Type B pancreatic cell (in vitro differentiated cells): ENCODE measurements at regions not wholly inside any gene's neighbourhood (a gene's known extent, or its start where the extent isn't known, plus 50 kb on each side); places are given as distances from the start of the nearest gene placed in this dataset.
"Not testable (repeated sequence)": the region's sequence is repeated elsewhere in the genome, so short reads cannot be mapped to it uniquely, and the experiment has no call there.

ENCODE experiments used
- DNase-seq: peaks from one replicate; pipeline ENCODE4 v3.0.0; 2021; ENCODE audit warnings: mixed read lengths; ENCODE audit not compliant: unreplicated experiment; ENCODE audit errors: extremely low spot score
- H3K27ac Mint-ChIP-seq: 2 replicates; pipeline ENCODE4 v1.8.0; 2021; ENCODE audit warnings: mild to moderate bottlenecking, mixed read lengths
- H3K27me3 Mint-ChIP-seq: 2 replicates; pipeline ENCODE4 v1.8.0; 2021; ENCODE audit warnings: mixed read lengths
- H3K36me3 Mint-ChIP-seq: 2 replicates; pipeline ENCODE4 v1.8.0; 2021; ENCODE audit warnings: mixed read lengths
- H3K4me1 Mint-ChIP-seq: one replicate; pipeline ENCODE4 v1.8.0; 2021; ENCODE audit warnings: mixed read lengths; ENCODE audit not compliant: unreplicated experiment
- H3K4me3 Mint-ChIP-seq: 2 replicates; pipeline ENCODE4 v1.8.0; 2021; ENCODE audit warnings: mild to moderate bottlenecking, mixed read lengths
- H3K9me3 Mint-ChIP-seq: 2 replicates; pipeline ENCODE4 v1.8.0; 2021; ENCODE audit warnings: mixed read lengths
- TF ChIP-seq, protein P1 (sequence below): fragments of 200-600 bp; sonication (generic); conservative IDR thresholded peaks from 2 replicates; pipeline ENCODE4 v1.5.0; 2021; ENCODE audit warnings: antibody characterized with exemption, mild to moderate bottlenecking

DNA sequence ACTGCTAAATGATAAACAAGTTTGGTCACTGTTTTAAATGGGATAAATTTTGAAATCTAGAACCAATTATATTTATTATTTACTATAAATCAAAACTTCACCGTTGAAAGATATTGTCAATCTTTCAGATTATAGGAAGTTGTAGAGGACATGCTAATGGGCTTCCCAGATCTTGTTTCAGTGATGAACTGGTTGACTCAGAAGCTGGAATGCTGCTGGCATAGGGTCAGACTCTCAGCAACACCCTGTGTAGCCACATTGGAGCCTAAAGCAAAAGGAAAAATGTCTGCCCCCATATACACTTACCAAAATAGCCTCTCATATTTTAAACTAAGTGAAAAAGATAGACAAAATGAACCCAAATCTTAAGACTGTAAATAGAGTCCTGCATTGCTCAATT lies 916.9 kb upstream of the SOX9 start:
- Mint-ChIP-seq H3K27ac (no peak overlapping the region), H3K27me3 (no peaks in the 10 kb centered on the region), H3K4me1 (no peaks in the 10 kb centered on the region), H3K9me3 (peaks cover 4% of the 10 kb centered on the region), H3K36me3 (no peaks in the 10 kb centered on the region), H3K4me3 (no peak overlapping the region)
- TF ChIP-seq, protein P1, sequence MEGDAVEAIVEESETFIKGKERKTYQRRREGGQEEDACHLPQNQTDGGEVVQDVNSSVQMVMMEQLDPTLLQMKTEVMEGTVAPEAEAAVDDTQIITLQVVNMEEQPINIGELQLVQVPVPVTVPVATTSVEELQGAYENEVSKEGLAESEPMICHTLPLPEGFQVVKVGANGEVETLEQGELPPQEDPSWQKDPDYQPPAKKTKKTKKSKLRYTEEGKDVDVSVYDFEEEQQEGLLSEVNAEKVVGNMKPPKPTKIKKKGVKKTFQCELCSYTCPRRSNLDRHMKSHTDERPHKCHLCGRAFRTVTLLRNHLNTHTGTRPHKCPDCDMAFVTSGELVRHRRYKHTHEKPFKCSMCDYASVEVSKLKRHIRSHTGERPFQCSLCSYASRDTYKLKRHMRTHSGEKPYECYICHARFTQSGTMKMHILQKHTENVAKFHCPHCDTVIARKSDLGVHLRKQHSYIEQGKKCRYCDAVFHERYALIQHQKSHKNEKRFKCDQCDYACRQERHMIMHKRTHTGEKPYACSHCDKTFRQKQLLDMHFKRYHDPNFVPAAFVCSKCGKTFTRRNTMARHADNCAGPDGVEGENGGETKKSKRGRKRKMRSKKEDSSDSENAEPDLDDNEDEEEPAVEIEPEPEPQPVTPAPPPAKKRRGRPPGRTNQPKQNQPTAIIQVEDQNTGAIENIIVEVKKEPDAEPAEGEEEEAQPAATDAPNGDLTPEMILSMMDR: no peak
- DNase-seq: no peak

DNA sequence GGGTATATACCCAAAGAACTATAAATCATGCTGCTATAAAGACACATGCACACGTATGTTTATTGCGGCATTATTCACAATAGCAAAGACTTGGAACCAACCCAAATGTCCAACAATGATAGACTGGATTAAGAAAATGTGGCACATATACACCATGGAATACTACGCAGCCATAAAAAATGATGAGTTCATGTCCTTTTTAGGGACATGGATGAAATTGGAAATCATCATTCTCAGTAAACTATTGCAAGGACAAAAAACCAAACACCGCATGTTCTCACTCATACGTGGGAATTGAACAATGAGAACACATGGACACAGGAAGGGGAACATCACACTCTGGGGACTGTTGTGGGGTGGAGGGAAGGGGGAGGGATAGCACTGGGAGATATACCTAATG lies 914.9 kb upstream of the SOX9 start:
- H3K27ac Mint-ChIP-seq, H3K4me1 Mint-ChIP-seq, H3K36me3 Mint-ChIP-seq, H3K27me3 Mint-ChIP-seq, H3K9me3 Mint-ChIP-seq, H3K4me3 Mint-ChIP-seq, DNase-seq: not testable (repeated sequence)

DNA sequence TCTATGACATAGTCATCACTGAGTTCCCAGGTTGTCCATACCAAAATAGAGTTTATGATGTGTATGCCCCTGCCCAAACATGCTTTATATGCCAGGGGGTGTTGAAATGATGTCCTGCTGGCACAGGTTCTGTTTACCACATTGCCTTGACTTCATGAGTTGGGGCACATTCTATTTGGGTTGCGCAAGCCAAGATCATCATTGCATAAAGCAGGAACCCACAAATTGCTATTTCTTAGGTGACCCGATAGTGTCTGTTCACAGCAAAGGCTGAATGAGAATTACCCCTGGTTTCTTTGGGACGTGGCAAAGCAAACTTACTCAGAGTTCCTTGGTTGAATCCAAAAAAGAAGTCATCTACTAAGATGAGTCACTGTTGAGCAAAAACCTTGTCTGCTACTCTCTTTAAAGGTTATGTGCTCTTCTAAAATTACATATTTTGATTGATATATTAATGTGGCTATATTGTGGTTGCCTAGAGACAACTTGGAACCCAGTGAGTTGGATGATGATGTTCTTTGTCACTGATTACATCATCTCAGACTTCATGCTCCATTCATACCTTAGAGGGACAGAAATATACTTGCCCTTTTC lies 912.6 kb upstream of the SOX9 start:
- H3K36me3 Mint-ChIP-seq: no peaks in the 10 kb centered on the region
- peaks cover 4% of the 10 kb centered on the region for H3K9me3 Mint-ChIP-seq
- H3K27ac Mint-ChIP-seq: no peak overlapping the region
- no peak overlapping the region for H3K4me3 Mint-ChIP-seq
- TF ChIP-seq, protein P1: no peak
- H3K27me3 Mint-ChIP-seq: no peaks in the 10 kb centered on the region
- no peak for DNase-seq
- H3K4me1 Mint-ChIP-seq: no peaks in the 10 kb centered on the region

DNA sequence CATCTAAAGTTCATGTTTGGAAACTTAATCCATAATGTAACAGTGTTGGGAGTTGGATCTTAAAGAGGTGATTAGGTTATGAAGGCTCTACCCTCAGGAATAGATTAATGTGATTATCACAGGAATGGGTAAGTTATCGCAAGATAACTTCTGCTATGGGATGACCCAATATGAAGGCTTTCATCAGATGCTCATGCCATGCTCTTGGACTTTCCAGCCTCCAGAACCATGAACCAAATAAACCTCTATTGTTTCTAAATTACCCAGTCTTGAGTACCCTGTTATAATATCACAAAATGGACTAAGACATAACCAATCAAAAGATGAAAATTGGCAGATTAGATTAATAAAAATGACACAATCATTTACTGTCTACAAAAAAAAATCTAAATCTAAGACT lies 906.9 kb upstream of the SOX9 start:
- no peaks in the 10 kb centered on the region for H3K27me3 Mint-ChIP-seq
- H3K4me1 Mint-ChIP-seq: no peaks in the 10 kb centered on the region
- DNase-seq: no peak
- peaks cover 4% of the 10 kb centered on the region for H3K9me3 Mint-ChIP-seq
- no peak overlapping the region for H3K4me3 Mint-ChIP-seq
- H3K27ac Mint-ChIP-seq: no peak overlapping the region
- TF ChIP-seq, protein P1: no peak
- no peaks in the 10 kb centered on the region for H3K36me3 Mint-ChIP-seq

DNA sequence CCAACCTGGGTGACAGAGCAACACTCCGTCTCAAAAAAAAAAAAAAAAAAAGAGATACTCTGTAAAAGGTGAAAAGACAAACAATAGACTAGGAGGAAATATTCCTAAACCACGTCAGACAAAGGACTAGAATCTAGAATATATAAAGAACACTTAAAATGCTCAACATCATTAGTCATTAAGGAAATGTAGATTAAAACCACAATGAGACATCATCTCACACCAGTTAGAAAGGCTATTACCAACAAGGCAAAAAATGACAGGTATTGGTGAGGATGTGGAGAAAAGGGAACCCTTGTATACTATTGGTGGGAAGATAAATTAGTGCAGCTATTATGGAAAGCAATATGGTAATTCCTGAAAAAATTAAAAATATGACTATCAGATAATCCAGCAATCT lies 903.1 kb upstream of the SOX9 start:
- peaks cover 4% of the 10 kb centered on the region for H3K9me3 Mint-ChIP-seq
- H3K27ac Mint-ChIP-seq: no peak overlapping the region
- H3K4me3 Mint-ChIP-seq: no peak overlapping the region
- no peaks in the 10 kb centered on the region for H3K36me3 Mint-ChIP-seq
- H3K4me1 Mint-ChIP-seq: no peaks in the 10 kb centered on the region
- TF ChIP-seq, protein P1: no peak
- DNase-seq: no peak
- H3K27me3 Mint-ChIP-seq: no peaks in the 10 kb centered on the region

DNA sequence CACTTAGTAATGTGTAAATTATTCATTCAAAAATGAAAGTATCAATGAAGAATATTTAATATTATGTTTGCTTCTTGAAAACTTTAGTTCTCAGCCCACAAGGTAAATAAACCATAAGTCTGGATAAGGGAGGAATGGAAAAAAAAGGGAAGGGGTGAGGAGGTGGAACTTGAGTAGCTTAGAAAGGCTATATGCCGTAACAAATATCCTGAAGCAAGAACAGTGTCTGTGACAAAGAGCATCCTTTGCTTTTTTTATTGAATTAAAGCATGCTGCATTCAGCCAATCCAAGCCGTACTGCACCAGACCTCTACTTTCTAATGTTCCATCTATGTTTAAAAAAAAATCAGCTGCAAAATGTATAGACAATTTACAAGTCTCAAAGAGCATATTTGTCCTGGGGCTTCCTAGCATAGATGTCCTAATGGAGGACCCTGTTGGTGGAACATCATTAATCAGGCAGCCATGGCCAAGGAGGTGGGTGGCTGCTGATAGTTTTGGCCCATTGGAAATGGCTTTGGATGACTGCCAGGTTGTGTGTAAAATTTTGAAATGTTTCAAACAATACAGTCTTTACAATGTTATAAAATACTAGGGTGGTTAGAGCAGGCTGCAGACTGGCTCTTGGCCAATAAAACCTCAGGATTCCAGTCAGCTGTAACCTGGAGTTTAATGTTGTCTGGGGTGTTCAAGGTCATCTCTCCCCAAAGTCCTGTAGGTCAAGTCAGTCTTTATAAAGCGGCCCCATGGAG lies 895.8 kb upstream of the SOX9 start:
- Mint-ChIP-seq H3K4me1 (peaks cover 9% of the 10 kb centered on the region), H3K36me3 (no peaks in the 10 kb centered on the region), H3K27me3 (no peaks in the 10 kb centered on the region), H3K4me3 (no peak overlapping the region), H3K27ac (no peak overlapping the region), H3K9me3 (no peaks in the 10 kb centered on the region)
- DNase-seq: no peak
- TF ChIP-seq, protein P1: no peak
